ENCODE measurements at regions not wholly inside any gene's neighbourhood (a gene's known extent, or its start where the extent isn't known, plus 50 kb on each side); places are given as distances from the start of the nearest gene placed in this dataset.

GRCh38 chr19:30128211-30128610 lies 186.2 kb downstream of the URI1 start:
- ATAC-seq = no peak
- H3K27ac ChIP-seq = no peak overlapping the region
- H3K4me1 ChIP-seq = no peaks in the 10 kb centered on the region
- peaks cover 0 to 2% (median 0%) of the 10 kb centered on the region in 12 donors for H3K9me3 ChIP-seq
- WGBS, 4 donors = 72 to 83% (median 76%) methylated on average over 6 of the region's 6 CpGs
- intact Hi-C loops (cut with DNase I) = no loop called here
- TF ChIP-seq POLR2A (IDR thresholded peaks at IDR 0.05) = no peak
- no peak for TF ChIP-seq CTCF (IDR thresholded peaks at IDR 0.05)
- no peaks in the 10 kb centered on the region for H3K36me3 ChIP-seq
- peaks cover 0 to 3% (median 0%) of the 10 kb centered on the region in 9 donors for H3K27me3 ChIP-seq
- H3K4me3 ChIP-seq = no peak overlapping the region
- no peak for DNase-seq

GRCh38 chr19:30130356-30131122 lies 188.5 kb downstream of the URI1 start:
- intact Hi-C loops (cut with DNase I) = no loop called here
- no peak for DNase-seq
- Histone ChIP-seq H3K4me3 (no peak overlapping the region), H3K27ac (no peak overlapping the region), H3K36me3 (no peaks in the 10 kb centered on the region), H3K9me3 (peaks cover 0 to 2% (median 0%) of the 10 kb centered on the region in 12 donors), H3K4me1 (no peaks in the 10 kb centered on the region), H3K27me3 (no peaks in the 10 kb centered on the region)
- no peak for TF ChIP-seq CTCF (IDR thresholded peaks at IDR 0.05)
- no peak for TF ChIP-seq POLR2A (IDR thresholded peaks at IDR 0.05)
- WGBS, 4 donors = 66 to 79% (median 74%) methylated on average over 6 of the region's 6 CpGs
- no peak for ATAC-seq

- no peaks in the 10 kb centered on the region for H3K36me3 ChIP-seq
- no peaks in the 10 kb centered on the region for H3K4me1 ChIP-seq
- no peak for TF ChIP-seq POLR2A (IDR thresholded peaks at IDR 0.05)
- no peak overlapping the region for H3K4me3 ChIP-seq
- no peak overlapping the region for H3K27ac ChIP-seq
- WGBS, 4 donors = 75 to 89% (median 84%) methylated on average over 5 of the region's 5 CpGs
- H3K9me3 ChIP-seq = peaks cover 0 to 2% (median 0%) of the 10 kb centered on the region in 12 donors
- no peak for DNase-seq
- no peak for ATAC-seq
- intact Hi-C loops (cut with DNase I) = no loop called here
- no peaks in the 10 kb centered on the region for H3K27me3 ChIP-seq
These were observed 189.2 kb downstream of the URI1 start for GRCh38 chr19:30131246-30131645.

GRCh38 chr19:30131722-30132291 lies 189.8 kb downstream of the URI1 start:
- no peaks in the 10 kb centered on the region for H3K36me3 ChIP-seq
- TF ChIP-seq POLR2A (IDR thresholded peaks at IDR 0.05) (no peak), CTCF (IDR thresholded peaks at IDR 0.05) (no peak)
- ATAC-seq (no peak), DNase-seq (no peak)
- no peak overlapping the region for H3K27ac ChIP-seq
- peaks cover 0 to 2% (median 0%) of the 10 kb centered on the region in 12 donors for H3K9me3 ChIP-seq
- H3K4me1 ChIP-seq = no peaks in the 10 kb centered on the region
- no peak overlapping the region for H3K4me3 ChIP-seq
- intact Hi-C loops (cut with DNase I) = no loop called here
- 72 to 84% (median 81%) methylated on average over 8 of the region's 8 CpGs for WGBS, 4 donors
- no peaks in the 10 kb centered on the region for H3K27me3 ChIP-seq

Measured in heart left ventricle (tissue), 16 donors.